Osteocyte (in vitro differentiated cells): ENCODE measurements at regions not wholly inside any gene's neighbourhood (a gene's known extent, or its start where the extent isn't known, plus 50 kb on each side); places are given as distances from the start of the nearest gene placed in this dataset.

Experiments used
- DNase-seq: peaks from one replicate; pipeline ENCODE4 v3.0.0; 2021; ENCODE audit warnings: mixed read lengths; ENCODE audit not compliant: unreplicated experiment; ENCODE audit errors: extremely low spot score
- H3K27ac Mint-ChIP-seq: one replicate; pipeline ENCODE4 v1.8.0; 2021; ENCODE audit warnings: mild to moderate bottlenecking, mixed read lengths; ENCODE audit not compliant: unreplicated experiment
- H3K27me3 Mint-ChIP-seq: one replicate; pipeline ENCODE4 v1.8.0; 2021; ENCODE audit warnings: mixed read lengths; ENCODE audit not compliant: unreplicated experiment
- H3K36me3 Mint-ChIP-seq: one replicate; pipeline ENCODE4 v1.8.0; 2021; ENCODE audit warnings: mixed read lengths; ENCODE audit not compliant: unreplicated experiment
- H3K4me1 Mint-ChIP-seq: one replicate; pipeline ENCODE4 v1.8.0; 2021; ENCODE audit warnings: mixed read lengths; ENCODE audit not compliant: unreplicated experiment
- H3K4me3 Mint-ChIP-seq: one replicate; pipeline ENCODE4 v1.8.0; 2021; ENCODE audit warnings: mild to moderate bottlenecking, moderate library complexity, mixed read lengths; ENCODE audit not compliant: unreplicated experiment
- H3K9me3 Mint-ChIP-seq: one replicate; pipeline ENCODE4 v1.8.0; 2021; ENCODE audit warnings: mixed read lengths; ENCODE audit not compliant: unreplicated experiment
- TF ChIP-seq, protein P1 (sequence below): fragments of 200-600 bp; sonication (generic); IDR thresholded peaks from 2 replicates; pipeline ENCODE4 v1.5.0; 2021; ENCODE audit warnings: antibody characterized with exemption, mild to moderate bottlenecking, moderate library complexity

DNA sequence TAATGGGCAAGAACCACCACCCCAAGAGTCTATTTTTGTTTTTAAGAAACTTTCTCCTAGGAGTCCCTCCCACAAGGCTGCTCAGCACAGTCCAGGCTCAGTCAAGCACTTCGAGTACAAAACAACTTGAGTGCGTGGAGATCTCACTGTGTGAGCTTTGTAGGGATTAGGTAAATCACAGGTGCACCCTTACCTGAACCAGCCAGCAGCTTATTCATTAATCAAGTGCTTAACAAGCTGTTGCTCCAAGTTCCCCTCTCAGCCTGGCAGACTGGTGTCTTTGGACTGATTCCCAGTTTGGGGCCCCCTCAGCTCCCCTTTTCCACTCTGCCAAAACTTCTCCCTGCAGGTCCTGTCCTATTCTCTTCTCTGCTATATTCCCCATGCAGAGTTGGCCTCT, 133.1 kb downstream of the LY86 start:
- Mint-ChIP-seq H3K9me3 (no peaks in the 10 kb centered on the region), H3K27me3 (no peaks in the 10 kb centered on the region), H3K4me1 (peaks cover 32% of the 10 kb centered on the region), H3K36me3 (no peaks in the 10 kb centered on the region), H3K4me3 (no peak overlapping the region), H3K27ac (no peak overlapping the region)
- no peak for DNase-seq
- TF ChIP-seq, protein P1, sequence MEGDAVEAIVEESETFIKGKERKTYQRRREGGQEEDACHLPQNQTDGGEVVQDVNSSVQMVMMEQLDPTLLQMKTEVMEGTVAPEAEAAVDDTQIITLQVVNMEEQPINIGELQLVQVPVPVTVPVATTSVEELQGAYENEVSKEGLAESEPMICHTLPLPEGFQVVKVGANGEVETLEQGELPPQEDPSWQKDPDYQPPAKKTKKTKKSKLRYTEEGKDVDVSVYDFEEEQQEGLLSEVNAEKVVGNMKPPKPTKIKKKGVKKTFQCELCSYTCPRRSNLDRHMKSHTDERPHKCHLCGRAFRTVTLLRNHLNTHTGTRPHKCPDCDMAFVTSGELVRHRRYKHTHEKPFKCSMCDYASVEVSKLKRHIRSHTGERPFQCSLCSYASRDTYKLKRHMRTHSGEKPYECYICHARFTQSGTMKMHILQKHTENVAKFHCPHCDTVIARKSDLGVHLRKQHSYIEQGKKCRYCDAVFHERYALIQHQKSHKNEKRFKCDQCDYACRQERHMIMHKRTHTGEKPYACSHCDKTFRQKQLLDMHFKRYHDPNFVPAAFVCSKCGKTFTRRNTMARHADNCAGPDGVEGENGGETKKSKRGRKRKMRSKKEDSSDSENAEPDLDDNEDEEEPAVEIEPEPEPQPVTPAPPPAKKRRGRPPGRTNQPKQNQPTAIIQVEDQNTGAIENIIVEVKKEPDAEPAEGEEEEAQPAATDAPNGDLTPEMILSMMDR, result no peak

DNA sequence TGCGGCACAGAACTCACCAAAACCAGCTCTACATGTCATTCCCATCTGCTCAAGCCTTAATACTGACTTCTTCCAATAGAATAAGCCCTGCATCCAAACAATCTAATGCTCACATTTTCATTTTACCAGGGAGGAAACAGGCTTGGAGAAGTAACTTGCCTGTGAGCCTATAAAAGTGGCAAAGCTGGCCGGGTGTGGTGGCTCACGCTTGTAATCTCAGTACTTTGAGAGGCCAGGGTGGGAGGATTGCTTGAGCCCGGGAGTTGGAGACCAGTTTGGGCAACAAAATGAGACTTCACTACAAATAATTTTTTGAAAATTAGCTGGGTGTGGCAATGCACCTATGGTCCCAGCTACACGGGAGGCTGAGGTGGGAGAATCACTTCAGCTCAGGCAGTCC, 133.7 kb downstream of the LY86 start:
- Mint-ChIP-seq H3K27ac (no peak overlapping the region), H3K27me3 (no peaks in the 10 kb centered on the region), H3K36me3 (no peaks in the 10 kb centered on the region), H3K9me3 (no peaks in the 10 kb centered on the region), H3K4me3 (no peak overlapping the region), H3K4me1 (peaks cover 32% of the 10 kb centered on the region)
- no peak for DNase-seq
- TF ChIP-seq, protein P1, result no peak

DNA sequence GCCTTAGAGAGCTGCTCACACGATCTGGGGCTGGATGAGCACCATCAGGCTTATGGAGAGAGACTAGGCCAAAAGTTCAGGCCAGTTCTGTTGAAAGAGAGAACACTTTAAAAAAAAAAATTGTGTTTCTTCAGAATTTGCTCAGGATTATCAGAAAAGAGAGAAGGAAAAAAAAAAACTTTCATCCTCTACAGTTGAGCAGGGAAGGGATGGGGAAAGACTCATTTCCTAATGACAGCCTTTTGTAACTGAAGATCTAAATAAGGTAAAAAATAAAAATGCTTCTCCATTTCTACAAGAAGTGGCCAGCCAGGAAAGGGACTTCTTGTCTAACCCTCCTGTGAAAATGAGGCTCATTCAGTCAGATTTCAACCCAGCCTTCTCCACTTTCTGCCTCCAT, 134.8 kb downstream of the LY86 start:
- Mint-ChIP-seq H3K9me3 (no peaks in the 10 kb centered on the region), H3K27me3 (no peaks in the 10 kb centered on the region), H3K4me1 (peaks cover 32% of the 10 kb centered on the region), H3K27ac (peak overlapping the region; percentile 20), H3K36me3 (no peaks in the 10 kb centered on the region), H3K4me3 (no peak overlapping the region)
- no peak for DNase-seq
- TF ChIP-seq, protein P1, result no peak

DNA sequence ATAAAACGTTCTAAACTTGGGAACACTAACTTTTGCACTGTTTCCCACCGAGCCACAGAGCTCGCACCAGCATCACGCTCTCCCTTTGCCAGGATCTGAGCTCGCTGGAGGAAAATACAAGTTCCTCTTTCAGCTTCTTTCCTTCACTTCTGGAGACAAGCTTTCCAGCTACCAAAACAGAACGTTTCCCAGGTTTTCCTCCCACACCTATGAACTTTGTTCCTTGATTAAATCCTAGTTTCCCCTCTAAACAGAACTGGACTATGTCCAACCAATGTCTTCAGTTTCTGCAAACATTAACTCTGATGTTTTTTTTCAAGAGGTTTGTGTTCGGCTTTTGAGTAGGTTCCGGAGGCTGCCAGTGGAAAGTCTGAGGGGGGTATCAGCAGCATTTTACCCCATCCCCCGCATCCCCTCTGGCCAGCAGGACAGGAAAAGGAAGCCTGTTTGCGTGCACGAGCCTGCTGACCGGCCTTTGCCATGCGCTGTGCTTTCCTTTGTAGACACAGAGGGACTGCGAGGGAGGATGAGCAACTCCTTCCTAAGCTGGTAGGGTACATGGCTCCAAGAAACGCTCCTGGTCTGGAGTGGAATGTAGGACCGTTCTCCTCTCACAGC, 135.5 kb downstream of the LY86 start:
- TF ChIP-seq, protein P1, result no peak
- peaks cover 32% of the 10 kb centered on the region for H3K4me1 Mint-ChIP-seq
- H3K27me3 Mint-ChIP-seq, result no peaks in the 10 kb centered on the region
- H3K9me3 Mint-ChIP-seq, result no peaks in the 10 kb centered on the region
- H3K27ac Mint-ChIP-seq, result peak overlapping the region; percentile 82
- H3K36me3 Mint-ChIP-seq, result no peaks in the 10 kb centered on the region
- H3K4me3 Mint-ChIP-seq, result peak overlapping the region; percentile 64
- no peak for DNase-seq

DNA sequence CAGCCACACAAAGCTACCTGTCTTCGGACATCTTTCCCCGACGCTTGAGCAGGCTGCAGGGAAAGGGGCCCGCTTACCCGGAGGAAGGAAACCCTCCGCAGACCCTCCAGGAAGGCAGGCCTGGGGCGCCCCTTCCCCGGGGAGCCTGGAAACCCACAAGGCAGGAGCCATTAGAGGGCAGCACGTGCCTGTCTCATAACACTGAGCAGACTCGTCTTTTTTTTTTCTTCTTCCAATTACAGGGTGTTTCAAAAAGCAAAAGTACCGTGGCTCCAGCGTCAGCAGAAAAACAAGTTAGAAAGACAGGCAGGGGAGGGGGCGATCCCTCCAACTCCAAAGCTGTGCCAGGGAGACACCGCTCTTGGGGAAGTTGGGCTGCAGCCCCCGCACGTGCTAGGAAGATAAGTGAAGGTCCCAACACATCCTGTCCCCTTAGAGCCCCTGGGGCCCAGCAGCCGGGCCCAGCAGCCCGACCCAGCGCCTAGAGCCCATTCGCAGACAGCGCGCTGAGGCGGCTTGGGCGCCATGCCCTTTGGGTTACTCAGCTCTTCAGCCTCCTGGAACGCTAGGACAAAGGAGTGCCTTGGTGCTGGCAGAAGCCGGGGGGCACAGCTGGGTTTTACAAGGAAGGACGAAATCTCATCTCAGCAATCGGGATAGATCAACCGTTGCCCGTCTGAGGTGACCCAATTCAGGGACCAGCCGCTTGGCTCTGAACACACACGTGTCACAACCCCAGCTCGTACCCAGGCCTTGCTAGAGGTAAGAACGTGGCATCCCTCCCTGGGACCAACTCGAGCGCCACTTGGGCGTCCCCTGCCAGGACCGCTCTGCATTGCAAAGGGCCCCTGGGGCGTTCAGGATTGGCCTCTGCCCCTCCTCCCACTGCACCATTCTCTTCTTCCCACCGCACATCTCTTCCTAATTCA, 136.3 kb downstream of the LY86 start:
- Mint-ChIP-seq H3K4me3 (peak overlapping the region; percentile 64), H3K27me3 (no peaks in the 10 kb centered on the region), H3K36me3 (no peaks in the 10 kb centered on the region), H3K27ac (peak overlapping the region; percentile 82), H3K4me1 (peaks cover 32% of the 10 kb centered on the region), H3K9me3 (no peaks in the 10 kb centered on the region)
- DNase-seq, result no peak
- TF ChIP-seq, protein P1, result peak; percentile 83
